PFSK-1 (cell line): ENCODE measurements at regions not wholly inside any gene's neighbourhood (a gene's known extent, or its start where the extent isn't known, plus 50 kb on each side); places are given as distances from the start of the nearest gene placed in this dataset.

ENCODE experiments used
- POLR2AphosphoS5 ChIP-seq: IDR thresholded peaks from 2 replicates; pipeline ENCODE4 v1.6.1; 2012; ENCODE audit warnings: low read depth, mild to moderate bottlenecking, control low read depth, low read length, moderate library complexity
- REST ChIP-seq, 2 experiments: IDR thresholded peaks; 2 replicates each; pipeline versions ENCODE4 v1.6.1 to v1.8.0; 2011 to 2012; ENCODE audit warnings: low read depth in 2 of 2, low read length in 2 of 2, control low read depth in 1 of 2, inconsistent platforms in 1 of 2, mild to moderate bottlenecking in 1 of 2, moderate library complexity in 1 of 2; ENCODE audit not compliant: insufficient read depth in 1 of 2
- TAF1 ChIP-seq: IDR thresholded peaks from 2 replicates; pipeline ENCODE4 v1.6.1; 2012; ENCODE audit warnings: low read length, control low read depth, borderline replicate concordance; ENCODE audit not compliant: insufficient read depth

GRCh38 chr2:129623783-129624182, 355.7 kb upstream of the RAB6C start:
- TF ChIP-seq TAF1 (no peak), POLR2AphosphoS5 (no peak), REST (IDR thresholded peaks at IDR 0.05; ENCODE audit: insufficient read depth in 1 of 2, low read depth in 2 of 2, low read length in 2 of 2) (no peak)
